ENCODE measurements at regions not wholly inside any gene's neighbourhood (a gene's known extent, or its start where the extent isn't known, plus 50 kb on each side); places are given as distances from the start of the nearest gene placed in this dataset.

DNA sequence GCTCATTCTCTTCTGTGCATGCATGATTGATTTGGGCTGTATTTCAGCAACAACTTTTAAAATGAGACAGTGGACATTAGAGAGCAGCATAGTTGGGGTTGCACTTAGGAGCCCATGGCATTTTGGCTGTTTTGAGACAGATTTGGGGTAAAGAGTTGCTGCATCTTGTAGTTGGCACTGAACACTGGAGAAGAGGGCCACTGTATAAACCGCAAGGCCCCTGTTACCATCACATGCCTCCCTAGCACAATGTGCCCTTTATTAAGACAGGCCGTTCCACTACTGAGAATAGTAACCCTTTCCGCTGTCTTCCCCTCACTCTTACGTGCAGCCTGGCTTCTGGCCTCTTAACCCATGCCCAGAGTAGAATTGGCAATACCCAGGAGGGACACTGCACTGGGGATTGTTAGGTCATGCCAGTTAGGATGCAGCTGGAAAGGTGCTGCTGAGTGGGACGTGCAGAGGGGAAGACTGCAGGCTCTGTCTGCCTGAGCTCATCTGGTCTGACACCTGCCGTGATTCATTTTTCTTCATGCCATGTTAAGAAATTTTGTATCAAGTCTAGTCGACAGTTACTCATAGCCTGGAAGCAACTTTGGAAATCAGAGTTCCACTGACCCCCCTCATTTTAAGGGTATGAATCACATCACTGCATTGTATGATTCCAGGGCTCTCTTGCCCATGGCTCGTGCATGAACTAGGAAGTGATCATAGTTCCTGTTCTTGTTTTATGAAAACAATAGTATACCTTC is 146.9 kb upstream of the DMRT1 start:
- no peaks in the 10 kb centered on the region; the same call in 1 of the 2 replicates for H4K20me1 ChIP-seq (replicated peaks; ENCODE audit: insufficient read depth)
- DNase-seq (ENCODE audit: low spot score), result no peak
- no peak overlapping the region for H3K4me2 ChIP-seq
- no peaks in the 10 kb centered on the region for H3K9me3 Mint-ChIP-seq
- no peak overlapping the region for H2AFZ ChIP-seq
- H3K79me2 ChIP-seq (replicated peaks; ENCODE audit: insufficient read depth), result no peaks in the 10 kb centered on the region; the same call in 1 of the 2 replicates
- TF ChIP-seq, protein P1, sequence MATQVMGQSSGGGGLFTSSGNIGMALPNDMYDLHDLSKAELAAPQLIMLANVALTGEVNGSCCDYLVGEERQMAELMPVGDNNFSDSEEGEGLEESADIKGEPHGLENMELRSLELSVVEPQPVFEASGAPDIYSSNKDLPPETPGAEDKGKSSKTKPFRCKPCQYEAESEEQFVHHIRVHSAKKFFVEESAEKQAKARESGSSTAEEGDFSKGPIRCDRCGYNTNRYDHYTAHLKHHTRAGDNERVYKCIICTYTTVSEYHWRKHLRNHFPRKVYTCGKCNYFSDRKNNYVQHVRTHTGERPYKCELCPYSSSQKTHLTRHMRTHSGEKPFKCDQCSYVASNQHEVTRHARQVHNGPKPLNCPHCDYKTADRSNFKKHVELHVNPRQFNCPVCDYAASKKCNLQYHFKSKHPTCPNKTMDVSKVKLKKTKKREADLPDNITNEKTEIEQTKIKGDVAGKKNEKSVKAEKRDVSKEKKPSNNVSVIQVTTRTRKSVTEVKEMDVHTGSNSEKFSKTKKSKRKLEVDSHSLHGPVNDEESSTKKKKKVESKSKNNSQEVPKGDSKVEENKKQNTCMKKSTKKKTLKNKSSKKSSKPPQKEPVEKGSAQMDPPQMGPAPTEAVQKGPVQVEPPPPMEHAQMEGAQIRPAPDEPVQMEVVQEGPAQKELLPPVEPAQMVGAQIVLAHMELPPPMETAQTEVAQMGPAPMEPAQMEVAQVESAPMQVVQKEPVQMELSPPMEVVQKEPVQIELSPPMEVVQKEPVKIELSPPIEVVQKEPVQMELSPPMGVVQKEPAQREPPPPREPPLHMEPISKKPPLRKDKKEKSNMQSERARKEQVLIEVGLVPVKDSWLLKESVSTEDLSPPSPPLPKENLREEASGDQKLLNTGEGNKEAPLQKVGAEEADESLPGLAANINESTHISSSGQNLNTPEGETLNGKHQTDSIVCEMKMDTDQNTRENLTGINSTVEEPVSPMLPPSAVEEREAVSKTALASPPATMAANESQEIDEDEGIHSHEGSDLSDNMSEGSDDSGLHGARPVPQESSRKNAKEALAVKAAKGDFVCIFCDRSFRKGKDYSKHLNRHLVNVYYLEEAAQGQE (IDR thresholded peaks at IDR 0.05; ENCODE audit: unreplicated experiment), result no peak
- TF ChIP-seq, protein P2, sequence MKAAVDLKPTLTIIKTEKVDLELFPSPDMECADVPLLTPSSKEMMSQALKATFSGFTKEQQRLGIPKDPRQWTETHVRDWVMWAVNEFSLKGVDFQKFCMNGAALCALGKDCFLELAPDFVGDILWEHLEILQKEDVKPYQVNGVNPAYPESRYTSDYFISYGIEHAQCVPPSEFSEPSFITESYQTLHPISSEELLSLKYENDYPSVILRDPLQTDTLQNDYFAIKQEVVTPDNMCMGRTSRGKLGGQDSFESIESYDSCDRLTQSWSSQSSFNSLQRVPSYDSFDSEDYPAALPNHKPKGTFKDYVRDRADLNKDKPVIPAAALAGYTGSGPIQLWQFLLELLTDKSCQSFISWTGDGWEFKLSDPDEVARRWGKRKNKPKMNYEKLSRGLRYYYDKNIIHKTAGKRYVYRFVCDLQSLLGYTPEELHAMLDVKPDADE (IDR thresholded peaks at IDR 0.05), result no peak
- TF ChIP-seq CREB1 (CRISPR knock-in tag; IDR thresholded peaks at IDR 0.05; ENCODE audit: low read depth), result no peak
- no peak for TF ChIP-seq POLR2AphosphoS5 (IDR thresholded peaks at IDR 0.05; ENCODE audit: low read depth)
- no peak for TF ChIP-seq STAT1 (IDR thresholded peaks at IDR 0.05; ENCODE audit: unreplicated experiment)
- TF ChIP-seq NANOG (IDR thresholded peaks at IDR 0.05; ENCODE audit: borderline replicate concordance), result no peak
- TF ChIP-seq, protein P3, sequence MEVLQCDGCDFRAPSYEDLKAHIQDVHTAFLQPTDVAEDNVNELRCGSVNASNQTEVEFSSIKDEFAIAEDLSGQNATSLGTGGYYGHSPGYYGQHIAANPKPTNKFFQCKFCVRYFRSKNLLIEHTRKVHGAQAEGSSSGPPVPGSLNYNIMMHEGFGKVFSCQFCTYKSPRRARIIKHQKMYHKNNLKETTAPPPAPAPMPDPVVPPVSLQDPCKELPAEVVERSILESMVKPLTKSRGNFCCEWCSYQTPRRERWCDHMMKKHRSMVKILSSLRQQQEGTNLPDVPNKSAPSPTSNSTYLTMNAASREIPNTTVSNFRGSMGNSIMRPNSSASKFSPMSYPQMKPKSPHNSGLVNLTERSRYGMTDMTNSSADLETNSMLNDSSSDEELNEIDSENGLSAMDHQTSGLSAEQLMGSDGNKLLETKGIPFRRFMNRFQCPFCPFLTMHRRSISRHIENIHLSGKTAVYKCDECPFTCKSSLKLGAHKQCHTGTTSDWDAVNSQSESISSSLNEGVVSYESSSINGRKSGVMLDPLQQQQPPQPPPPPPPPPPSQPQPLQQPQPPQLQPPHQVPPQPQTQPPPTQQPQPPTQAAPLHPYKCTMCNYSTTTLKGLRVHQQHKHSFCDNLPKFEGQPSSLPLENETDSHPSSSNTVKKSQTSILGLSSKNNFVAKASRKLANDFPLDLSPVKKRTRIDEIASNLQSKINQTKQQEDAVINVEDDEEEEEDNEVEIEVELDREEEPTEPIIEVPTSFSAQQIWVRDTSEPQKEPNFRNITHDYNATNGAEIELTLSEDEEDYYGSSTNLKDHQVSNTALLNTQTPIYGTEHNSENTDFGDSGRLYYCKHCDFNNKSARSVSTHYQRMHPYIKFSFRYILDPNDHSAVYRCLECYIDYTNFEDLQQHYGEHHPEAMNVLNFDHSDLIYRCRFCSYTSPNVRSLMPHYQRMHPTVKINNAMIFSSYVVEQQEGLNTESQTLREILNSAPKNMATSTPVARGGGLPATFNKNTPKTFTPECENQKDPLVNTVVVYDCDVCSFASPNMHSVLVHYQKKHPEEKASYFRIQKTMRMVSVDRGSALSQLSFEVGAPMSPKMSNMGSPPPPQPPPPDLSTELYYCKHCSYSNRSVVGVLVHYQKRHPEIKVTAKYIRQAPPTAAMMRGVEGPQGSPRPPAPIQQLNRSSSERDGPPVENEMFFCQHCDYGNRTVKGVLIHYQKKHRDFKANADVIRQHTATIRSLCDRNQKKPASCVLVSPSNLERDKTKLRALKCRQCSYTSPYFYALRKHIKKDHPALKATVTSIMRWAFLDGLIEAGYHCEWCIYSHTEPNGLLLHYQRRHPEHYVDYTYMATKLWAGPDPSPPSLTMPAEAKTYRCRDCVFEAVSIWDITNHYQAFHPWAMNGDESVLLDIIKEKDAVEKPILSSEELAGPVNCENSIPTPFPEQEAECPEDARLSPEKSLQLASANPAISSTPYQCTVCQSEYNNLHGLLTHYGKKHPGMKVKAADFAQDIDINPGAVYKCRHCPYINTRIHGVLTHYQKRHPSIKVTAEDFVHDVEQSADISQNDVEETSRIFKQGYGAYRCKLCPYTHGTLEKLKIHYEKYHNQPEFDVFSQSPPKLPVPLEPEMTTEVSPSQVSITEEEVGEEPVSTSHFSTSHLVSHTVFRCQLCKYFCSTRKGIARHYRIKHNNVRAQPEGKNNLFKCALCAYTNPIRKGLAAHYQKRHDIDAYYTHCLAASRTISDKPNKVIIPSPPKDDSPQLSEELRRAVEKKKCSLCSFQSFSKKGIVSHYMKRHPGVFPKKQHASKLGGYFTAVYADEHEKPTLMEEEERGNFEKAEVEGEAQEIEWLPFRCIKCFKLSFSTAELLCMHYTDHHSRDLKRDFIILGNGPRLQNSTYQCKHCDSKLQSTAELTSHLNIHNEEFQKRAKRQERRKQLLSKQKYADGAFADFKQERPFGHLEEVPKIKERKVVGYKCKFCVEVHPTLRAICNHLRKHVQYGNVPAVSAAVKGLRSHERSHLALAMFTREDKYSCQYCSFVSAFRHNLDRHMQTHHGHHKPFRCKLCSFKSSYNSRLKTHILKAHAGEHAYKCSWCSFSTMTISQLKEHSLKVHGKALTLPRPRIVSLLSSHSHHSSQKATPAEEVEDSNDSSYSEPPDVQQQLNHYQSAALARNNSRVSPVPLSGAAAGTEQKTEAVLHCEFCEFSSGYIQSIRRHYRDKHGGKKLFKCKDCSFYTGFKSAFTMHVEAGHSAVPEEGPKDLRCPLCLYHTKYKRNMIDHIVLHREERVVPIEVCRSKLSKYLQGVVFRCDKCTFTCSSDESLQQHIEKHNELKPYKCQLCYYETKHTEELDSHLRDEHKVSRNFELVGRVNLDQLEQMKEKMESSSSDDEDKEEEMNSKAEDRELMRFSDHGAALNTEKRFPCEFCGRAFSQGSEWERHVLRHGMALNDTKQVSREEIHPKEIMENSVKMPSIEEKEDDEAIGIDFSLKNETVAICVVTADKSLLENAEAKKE (CRISPR knock-in tag; IDR thresholded peaks at IDR 0.05), result no peak
- TF ChIP-seq JUNB (IDR thresholded peaks at IDR 0.05; ENCODE audit: unreplicated experiment), result no peak
- no peak for TF ChIP-seq ZNF114 (CRISPR knock-in tag; IDR thresholded peaks at IDR 0.05)
- no peak for TF ChIP-seq EZH2 (IDR thresholded peaks at IDR 0.05; ENCODE audit: low read depth, unreplicated experiment)
- TF ChIP-seq, protein P4, sequence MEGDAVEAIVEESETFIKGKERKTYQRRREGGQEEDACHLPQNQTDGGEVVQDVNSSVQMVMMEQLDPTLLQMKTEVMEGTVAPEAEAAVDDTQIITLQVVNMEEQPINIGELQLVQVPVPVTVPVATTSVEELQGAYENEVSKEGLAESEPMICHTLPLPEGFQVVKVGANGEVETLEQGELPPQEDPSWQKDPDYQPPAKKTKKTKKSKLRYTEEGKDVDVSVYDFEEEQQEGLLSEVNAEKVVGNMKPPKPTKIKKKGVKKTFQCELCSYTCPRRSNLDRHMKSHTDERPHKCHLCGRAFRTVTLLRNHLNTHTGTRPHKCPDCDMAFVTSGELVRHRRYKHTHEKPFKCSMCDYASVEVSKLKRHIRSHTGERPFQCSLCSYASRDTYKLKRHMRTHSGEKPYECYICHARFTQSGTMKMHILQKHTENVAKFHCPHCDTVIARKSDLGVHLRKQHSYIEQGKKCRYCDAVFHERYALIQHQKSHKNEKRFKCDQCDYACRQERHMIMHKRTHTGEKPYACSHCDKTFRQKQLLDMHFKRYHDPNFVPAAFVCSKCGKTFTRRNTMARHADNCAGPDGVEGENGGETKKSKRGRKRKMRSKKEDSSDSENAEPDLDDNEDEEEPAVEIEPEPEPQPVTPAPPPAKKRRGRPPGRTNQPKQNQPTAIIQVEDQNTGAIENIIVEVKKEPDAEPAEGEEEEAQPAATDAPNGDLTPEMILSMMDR (conservative IDR thresholded peaks at IDR 0.05; ENCODE audit: low read depth in 2 of 2), result no peak
- TF ChIP-seq ZNF331 (CRISPR knock-in tag; IDR thresholded peaks at IDR 0.05; ENCODE audit: low read depth), result no peak
- no peak for TF ChIP-seq EZH2phosphoT487 (IDR thresholded peaks at IDR 0.05; ENCODE audit: unreplicated experiment)
- H3K4me1 Mint-ChIP-seq, result peaks cover 42% of the 10 kb centered on the region
- H3K27ac Mint-ChIP-seq, result peak overlapping the region; percentile 91
- no peaks in the 10 kb centered on the region for H3K36me3 ChIP-seq (ENCODE audit: insufficient read depth)
- ATAC-seq, result no peak
- peaks cover 28% of the 10 kb centered on the region for H3K4me1 ChIP-seq (ENCODE audit: insufficient read depth)
- no peaks in the 10 kb centered on the region for H3K27me3 Mint-ChIP-seq (ENCODE audit: insufficient read depth, low read depth, poor library complexity)
- no peaks in the 10 kb centered on the region for H3K9me2 ChIP-seq (ENCODE audit: insufficient read depth)
- H3K36me3 Mint-ChIP-seq (ENCODE audit: low read depth), result no peaks in the 10 kb centered on the region
- H3F3A ChIP-seq (replicated peaks; ENCODE audit: low read depth), result no peaks in the 10 kb centered on the region
- H3K27ac ChIP-seq (ENCODE audit: low read depth), result no peak overlapping the region
- no peak overlapping the region for H3K4me3 ChIP-seq
- H3K4me3 Mint-ChIP-seq, result no peak overlapping the region
- H3K27me3 ChIP-seq (ENCODE audit: insufficient read depth), result no peaks in the 10 kb centered on the region

Measured in GM23338 (cell line).